MCF 10A (cell line): ENCODE measurements at regions not wholly inside any gene's neighbourhood (a gene's known extent, or its start where the extent isn't known, plus 50 kb on each side); places are given as distances from the start of the nearest gene placed in this dataset.
"Not testable (repeated sequence)": the region's sequence is repeated elsewhere in the genome, so short reads cannot be mapped to it uniquely, and the experiment has no call there.

ENCODE experiments used
- BruUV-seq: library from RNA; stranded (reverse); fragments of 400-500 nt; replicated peaks from 2 replicates; lab custom pipeline; 2021; lab: Mats Ljungman, UMichigan
- CTCF ChIA-PET: fragments of 300-600 bp; sonication (Branson Sonifier 250); formaldehyde crosslinking; extraction: SDS; loops from one replicate; lab custom pipeline; 2021; ENCODE audit warnings: antibody characterized with exemption, inconsistent platforms; lab: Yijun Ruan, JAX
- POLR2A ChIA-PET: fragments of 300-600, 350-650 bp; sonication (Branson Sonifier 250); formaldehyde crosslinking; extraction: SDS; loops from one replicate; lab custom pipeline; 2020; ENCODE audit warnings: antibody characterized with exemption, inconsistent platforms; lab: Yijun Ruan, JAX
- DNase-seq: peaks from one replicate; pipeline ENCODE4 v3.0.0-alpha.2; 2018; ENCODE audit not compliant: unreplicated experiment
- H3K27ac Mint-ChIP-seq: one replicate; pipeline ENCODE4 v1.8.0; 2022; ENCODE audit warnings: mild to moderate bottlenecking, low read depth, mixed read lengths; ENCODE audit not compliant: unreplicated experiment
- H3K27me3 Mint-ChIP-seq: one replicate; pipeline ENCODE4 v1.8.0; 2022; ENCODE audit warnings: mixed read lengths; ENCODE audit not compliant: insufficient read depth, unreplicated experiment
- H3K36me3 Mint-ChIP-seq: one replicate; pipeline ENCODE4 v1.8.0; 2022; ENCODE audit warnings: mild to moderate bottlenecking, moderate library complexity, mixed read lengths; ENCODE audit not compliant: insufficient read depth, unreplicated experiment
- H3K4me1 Mint-ChIP-seq: one replicate; pipeline ENCODE4 v1.8.0; 2022; ENCODE audit warnings: mixed read lengths; ENCODE audit not compliant: insufficient read depth, unreplicated experiment
- H3K4me3 Mint-ChIP-seq: one replicate; pipeline ENCODE4 v1.8.0; 2022; ENCODE audit warnings: mild to moderate bottlenecking, moderate library complexity, mixed read lengths; ENCODE audit not compliant: unreplicated experiment
- H3K9me3 Mint-ChIP-seq: one replicate; pipeline ENCODE4 v1.8.0; 2022; ENCODE audit warnings: mixed read lengths; ENCODE audit not compliant: unreplicated experiment
- intact Hi-C: fragments of 100-400 bp; cut with micrococcal nuclease; formaldehyde crosslinking; loops from 2 replicates; pipeline ENCODE4 v1.14.1; 2022
- TF ChIP-seq, protein P1 (sequence below): fragments of 200-600 bp; IDR thresholded peaks from one replicate; pipeline ENCODE4 v1.8.0; 2022; ENCODE audit warnings: antibody characterized with exemption, mild to moderate bottlenecking; ENCODE audit not compliant: unreplicated experiment

DNA sequence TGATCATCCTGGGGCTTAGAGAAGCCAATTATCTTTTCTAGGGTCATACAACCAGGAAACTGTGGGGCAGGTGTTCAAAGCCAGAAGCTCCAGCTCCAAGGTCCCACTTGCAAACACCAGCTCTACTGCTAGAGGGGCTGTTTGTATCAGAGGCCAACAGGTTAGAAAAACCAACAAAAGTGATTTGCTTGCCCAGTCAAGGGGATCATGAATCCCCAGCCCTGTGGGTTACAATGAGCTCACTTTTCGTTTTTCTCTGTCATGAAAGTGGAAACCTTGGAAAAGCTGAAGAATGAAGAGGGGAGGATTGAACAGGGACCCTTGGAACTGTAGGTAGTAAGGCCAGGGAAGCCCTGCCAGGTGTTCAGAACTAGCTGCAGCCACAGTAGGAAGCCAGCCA lies 119.2 kb downstream of the SPP2 start:
- no peak overlapping the region for H3K4me3 Mint-ChIP-seq
- H3K27me3 Mint-ChIP-seq = no peaks in the 10 kb centered on the region
- BruUV-seq = no TSS peak
- DNase-seq = no peak
- intact Hi-C loops = no loop called here
- ChIA-PET POLR2A (interaction anchor here (0.6 to 0.9 kb wide), 5 partner anchors 12 to 203 kb away, joined by 3 to 4 read pairs (median 3); no protein-coding TSS in a partner anchor), CTCF (interaction anchor here (0.6 to 1.0 kb wide), 4 partner anchors 11 to 327 kb away, joined by 3 to 5 read pairs (median 4); partner anchors contain the start of gene ARL4C)
- TF ChIP-seq, protein P1, sequence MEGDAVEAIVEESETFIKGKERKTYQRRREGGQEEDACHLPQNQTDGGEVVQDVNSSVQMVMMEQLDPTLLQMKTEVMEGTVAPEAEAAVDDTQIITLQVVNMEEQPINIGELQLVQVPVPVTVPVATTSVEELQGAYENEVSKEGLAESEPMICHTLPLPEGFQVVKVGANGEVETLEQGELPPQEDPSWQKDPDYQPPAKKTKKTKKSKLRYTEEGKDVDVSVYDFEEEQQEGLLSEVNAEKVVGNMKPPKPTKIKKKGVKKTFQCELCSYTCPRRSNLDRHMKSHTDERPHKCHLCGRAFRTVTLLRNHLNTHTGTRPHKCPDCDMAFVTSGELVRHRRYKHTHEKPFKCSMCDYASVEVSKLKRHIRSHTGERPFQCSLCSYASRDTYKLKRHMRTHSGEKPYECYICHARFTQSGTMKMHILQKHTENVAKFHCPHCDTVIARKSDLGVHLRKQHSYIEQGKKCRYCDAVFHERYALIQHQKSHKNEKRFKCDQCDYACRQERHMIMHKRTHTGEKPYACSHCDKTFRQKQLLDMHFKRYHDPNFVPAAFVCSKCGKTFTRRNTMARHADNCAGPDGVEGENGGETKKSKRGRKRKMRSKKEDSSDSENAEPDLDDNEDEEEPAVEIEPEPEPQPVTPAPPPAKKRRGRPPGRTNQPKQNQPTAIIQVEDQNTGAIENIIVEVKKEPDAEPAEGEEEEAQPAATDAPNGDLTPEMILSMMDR = no peak
- H3K36me3 Mint-ChIP-seq = no peaks in the 10 kb centered on the region
- H3K27ac Mint-ChIP-seq = no peak overlapping the region
- H3K4me1 Mint-ChIP-seq = peaks cover 18% of the 10 kb centered on the region
- no peaks in the 10 kb centered on the region for H3K9me3 Mint-ChIP-seq

DNA sequence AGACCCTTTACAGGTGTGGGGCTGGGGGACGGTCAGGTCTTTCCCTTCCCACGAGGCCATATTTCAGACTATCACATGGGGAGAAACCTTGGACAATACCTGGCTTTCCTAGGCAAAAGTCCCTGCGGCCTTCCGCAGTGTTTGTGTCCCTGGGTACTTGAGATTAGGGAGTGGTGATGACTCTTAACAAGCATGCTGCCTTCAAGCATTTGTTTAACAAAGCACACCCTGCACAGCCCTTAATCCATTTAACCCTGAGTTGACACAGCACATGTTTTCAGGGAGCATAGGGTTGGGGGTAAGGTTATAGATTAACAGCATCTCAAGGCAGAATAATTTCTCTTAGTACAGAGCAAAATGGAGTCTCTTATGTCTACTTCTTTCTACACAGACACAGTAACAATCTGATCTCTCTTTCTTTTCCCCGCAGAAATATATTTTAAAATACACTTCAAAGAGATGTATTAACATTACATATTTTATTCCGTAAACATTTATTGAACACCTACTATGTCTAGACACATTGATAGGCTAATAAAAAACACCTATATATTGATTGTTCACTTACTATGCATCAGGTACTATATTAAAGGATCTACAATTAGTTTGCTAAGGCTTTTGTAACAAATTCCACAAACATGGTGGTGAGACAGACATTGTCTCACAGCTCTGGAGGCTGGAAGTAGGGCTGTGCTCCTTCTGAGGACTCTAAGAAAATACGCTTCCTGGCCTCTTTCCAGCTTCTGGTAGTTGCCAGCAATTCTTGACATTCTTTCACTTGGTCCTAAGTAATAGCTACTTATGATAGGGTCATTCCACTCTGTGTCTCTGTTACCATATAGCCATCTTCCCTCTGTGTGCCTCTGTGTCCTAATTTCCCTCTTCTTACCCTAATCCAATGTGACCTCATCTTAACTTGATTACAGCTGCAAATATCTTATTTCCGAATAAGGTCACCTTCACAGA lies 118.4 kb downstream of the SPP2 start:
- H3K9me3 Mint-ChIP-seq, H3K4me3 Mint-ChIP-seq, BruUV-seq, H3K27me3 Mint-ChIP-seq, intact Hi-C loops, H3K36me3 Mint-ChIP-seq: not testable (repeated sequence)
- ChIA-PET POLR2A (interaction anchor here (0.7 to 0.9 kb wide), 3 partner anchors 13 to 74 kb away, joined by 3 read pairs; no protein-coding TSS in a partner anchor), CTCF (interaction anchor here (0.6 to 1.0 kb wide), 4 partner anchors 12 to 328 kb away, joined by 3 to 5 read pairs (median 4); partner anchors contain the start of gene ARL4C)
- Mint-ChIP-seq H3K27ac (peak overlapping the region; percentile 33), H3K4me1 (peaks cover 18% of the 10 kb centered on the region)
- peak; percentile 54 for DNase-seq

DNA sequence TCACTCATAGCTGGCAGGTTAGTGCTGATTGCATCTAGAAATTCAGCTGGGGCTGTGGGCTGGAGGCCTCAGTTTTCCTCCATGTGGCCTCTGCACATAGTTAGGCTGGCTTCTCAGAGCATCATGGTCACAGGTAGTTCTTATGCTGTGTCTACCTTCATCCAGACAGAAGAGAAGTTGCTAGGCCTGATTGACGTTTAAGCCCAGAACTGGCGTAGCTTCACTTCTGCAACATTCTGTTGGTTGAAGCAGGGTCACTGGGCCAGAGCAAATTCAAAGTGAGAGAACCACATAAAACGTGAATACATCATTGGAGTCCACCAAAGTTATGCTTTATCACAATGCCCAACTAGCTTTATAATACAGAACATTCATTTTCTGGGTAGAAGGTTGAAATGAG lies 116.0 kb downstream of the SPP2 start:
- Mint-ChIP-seq H3K9me3 (no peaks in the 10 kb centered on the region), H3K36me3 (no peaks in the 10 kb centered on the region), H3K4me3 (no peak overlapping the region), H3K27me3 (no peaks in the 10 kb centered on the region), H3K4me1 (peaks cover 24% of the 10 kb centered on the region), H3K27ac (no peak overlapping the region)
- BruUV-seq = no TSS peak
- intact Hi-C loops = no loop called here
- DNase-seq = no peak
- ChIA-PET CTCF (interaction anchor here (0.6 to 0.7 kb wide), 2 partner anchors 66 to 138 kb away, joined by 4 read pairs; no protein-coding TSS in a partner anchor), POLR2A (interaction anchor here (1.5 kb wide), 1 partner anchor 85 kb away, joined by 3 read pairs; no protein-coding TSS in a partner anchor)
- TF ChIP-seq, protein P1 = no peak

- TF ChIP-seq, protein P1 = no peak
- POLR2A ChIA-PET = no interaction called here
- Mint-ChIP-seq H3K4me3 (no peak overlapping the region), H3K9me3 (no peaks in the 10 kb centered on the region), H3K4me1 (peaks cover 24% of the 10 kb centered on the region), H3K27me3 (no peaks in the 10 kb centered on the region), H3K27ac (no peak overlapping the region), H3K36me3 (no peaks in the 10 kb centered on the region)
- intact Hi-C loops = no loop called here
- no TSS peak for BruUV-seq
- CTCF ChIA-PET = interaction anchor here (0.6 kb wide), 1 partner anchor 1828 kb away, joined by 3 read pairs; no protein-coding TSS in a partner anchor
- DNase-seq = no peak
Observed at GRCh38 chr2:234165421-234165820, 114.9 kb downstream of the SPP2 start.
